CD1c-positive myeloid dendritic cell (primary cell): ENCODE measurements at regions not wholly inside any gene's neighbourhood (a gene's known extent, or its start where the extent isn't known, plus 50 kb on each side); places are given as distances from the start of the nearest gene placed in this dataset.

Experiments used
- DNase-seq: peaks from one replicate; pipeline ENCODE4 v3.0.0-alpha.2; 2016; ENCODE audit errors: extremely low spot score

DNA sequence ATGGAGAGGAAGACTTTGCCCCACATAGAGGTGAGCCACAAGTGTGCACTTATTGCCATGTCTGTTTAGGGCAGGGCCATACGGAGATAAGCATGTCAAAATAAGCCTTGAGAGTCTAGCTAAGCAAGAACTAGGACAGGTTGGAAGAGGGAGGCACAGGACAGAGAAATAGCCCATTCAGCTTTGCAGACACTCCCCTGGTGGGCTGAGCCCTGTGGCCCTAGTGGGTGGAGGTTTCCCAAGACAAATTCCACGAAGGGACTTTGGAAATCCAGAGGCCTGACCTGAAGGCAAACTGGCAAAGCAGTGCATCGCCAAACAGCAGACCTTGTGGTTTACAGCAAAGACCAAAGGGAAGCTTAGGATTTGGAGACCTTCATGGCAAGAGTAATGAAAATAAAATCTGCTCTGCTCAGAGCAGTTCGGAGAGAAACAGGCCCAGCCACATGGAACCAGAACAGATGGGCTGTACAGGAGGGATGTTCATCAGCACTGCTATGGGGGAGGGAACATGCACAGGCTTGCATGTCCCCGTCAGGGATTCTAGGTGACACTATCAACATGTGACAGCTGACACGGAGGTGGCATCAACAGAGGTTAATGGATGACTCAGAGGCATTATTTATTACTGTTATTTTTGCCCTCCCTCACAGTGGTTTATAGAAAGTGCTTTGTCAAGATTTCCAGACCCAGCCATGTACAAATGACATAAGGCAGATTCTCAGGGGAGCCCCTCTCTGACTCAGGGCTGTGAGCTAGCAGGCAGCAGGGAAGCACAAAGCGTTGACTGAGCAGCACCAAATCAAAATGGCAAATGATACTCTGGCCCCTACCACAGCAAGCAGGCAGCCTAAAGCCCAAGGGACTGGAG, 90.1 kb upstream of the IRF2BP2 start:
- DNase-seq: peak; percentile 57

- no peak for DNase-seq
Observed at GRCh38 chr1:234698686-234699085, 88.7 kb upstream of the IRF2BP2 start.

GRCh38 chr1:234697741-234698140, 87.8 kb upstream of the IRF2BP2 start:
- DNase-seq: no peak

- DNase-seq: no peak
Observed at GRCh38 chr1:234697015-234697414, 87.0 kb upstream of the IRF2BP2 start.

- DNase-seq: no peak
Observed at GRCh38 chr1:234696148-234696576, 86.2 kb upstream of the IRF2BP2 start.

GRCh38 chr1:234694661-234695060, 84.7 kb upstream of the IRF2BP2 start:
- no peak for DNase-seq

GRCh38 chr1:234692966-234693580, 83.1 kb upstream of the IRF2BP2 start:
- DNase-seq: no peak

- DNase-seq: no peak
Observed at GRCh38 chr1:234691567-234691966, 81.6 kb upstream of the IRF2BP2 start.

- DNase-seq: peak; percentile 30
Observed at GRCh38 chr1:234690872-234691271, 80.9 kb upstream of the IRF2BP2 start.

DNA sequence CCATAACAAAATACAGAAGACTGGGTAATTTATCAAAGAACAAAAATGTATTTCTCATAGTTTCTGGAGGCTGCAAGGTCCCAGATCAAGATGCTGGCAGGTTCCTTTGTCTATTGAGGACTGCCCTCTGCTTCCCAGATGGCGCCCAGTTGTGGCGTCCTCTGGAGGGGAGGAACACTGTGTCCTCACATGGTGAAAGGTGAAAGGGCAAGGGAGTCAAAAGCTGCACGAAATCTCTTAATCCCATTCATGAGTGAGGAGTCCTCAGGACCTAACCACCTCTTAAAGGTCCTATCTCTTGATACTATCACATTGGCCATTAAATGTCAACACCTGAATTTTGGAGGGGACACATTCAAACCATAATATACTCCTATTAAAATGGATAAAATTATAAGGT, 79.3 kb upstream of the IRF2BP2 start:
- no peak for DNase-seq

GRCh38 chr1:234687011-234687410, 77.0 kb upstream of the IRF2BP2 start:
- no peak for DNase-seq

DNA sequence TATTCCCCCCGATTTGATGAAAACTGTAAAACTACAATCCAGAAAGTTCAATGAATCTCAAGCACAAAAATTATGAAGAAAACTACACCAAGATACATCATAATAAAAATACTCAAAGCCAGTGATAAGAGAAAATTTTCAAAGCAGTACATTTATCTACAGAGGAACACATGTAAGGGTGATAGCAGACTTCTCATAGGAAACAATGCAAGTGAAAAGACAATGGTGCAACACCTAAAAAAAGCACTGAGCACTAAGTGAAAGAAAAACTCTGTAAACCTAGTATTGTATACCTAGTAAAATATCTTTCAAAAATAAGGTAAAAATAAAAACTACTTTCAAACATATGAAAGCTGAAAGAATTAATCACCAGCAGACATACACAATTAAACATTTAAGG, 76.1 kb upstream of the IRF2BP2 start:
- DNase-seq: no peak

GRCh38 chr1:234684856-234685255, 74.9 kb upstream of the IRF2BP2 start:
- DNase-seq: no peak

- DNase-seq: peak; percentile 65
Observed at GRCh38 chr1:234683861-234684632, 74.1 kb upstream of the IRF2BP2 start.

DNA sequence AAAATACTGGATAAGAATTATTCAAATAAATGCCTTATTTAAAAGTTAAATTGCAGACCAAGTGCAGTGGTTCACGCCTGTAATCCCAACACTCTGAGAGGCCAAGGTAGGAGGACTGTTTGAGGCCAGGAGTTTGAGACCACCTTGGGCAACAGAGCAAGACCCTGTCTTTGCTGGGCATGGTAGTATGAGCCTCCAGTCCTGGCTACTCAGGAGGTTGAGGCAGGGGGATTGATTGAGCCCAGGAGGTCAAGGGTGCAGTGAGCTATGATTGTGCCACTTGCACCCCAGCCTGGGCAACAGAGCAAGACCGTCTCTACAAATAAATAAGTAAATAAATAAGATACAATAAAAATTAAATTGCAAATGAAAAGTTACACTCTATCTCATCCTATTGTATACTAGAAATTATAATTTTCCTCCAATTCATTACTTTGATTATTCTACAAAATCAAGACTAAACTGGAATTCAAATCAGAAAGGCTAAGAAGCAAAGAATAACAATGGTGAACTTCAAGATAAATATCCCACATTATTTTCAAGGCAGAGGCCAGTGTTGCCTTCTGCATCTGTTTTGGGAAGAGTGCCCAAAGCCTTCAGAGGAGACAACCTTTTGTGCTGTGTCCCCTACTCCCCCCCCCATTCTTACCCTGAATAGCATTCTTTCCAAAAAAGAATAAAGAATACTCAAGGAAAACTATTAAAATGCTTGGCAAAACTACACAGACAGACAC, 73.3 kb upstream of the IRF2BP2 start:
- DNase-seq: no peak

DNA sequence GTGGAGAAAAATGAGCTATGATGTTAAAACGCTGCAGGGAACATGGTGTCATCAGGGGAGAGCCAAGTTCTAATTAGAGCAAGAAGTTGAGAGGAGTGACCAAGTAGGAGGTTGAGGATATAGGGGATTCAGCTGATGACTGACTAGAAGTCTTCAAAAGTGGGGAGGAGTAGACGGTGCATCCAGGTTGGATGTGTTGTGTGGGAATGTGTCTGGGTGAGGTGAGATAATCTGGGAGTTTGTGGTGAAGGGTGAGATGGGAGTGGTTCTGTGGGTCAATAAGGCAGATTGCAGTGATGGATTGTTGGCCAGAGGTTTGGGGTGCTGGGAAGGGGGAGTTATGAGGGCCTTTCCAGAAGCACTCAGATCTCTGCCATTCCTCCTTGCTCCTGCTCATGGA, 72.0 kb upstream of the IRF2BP2 start:
- DNase-seq: no peak

DNA sequence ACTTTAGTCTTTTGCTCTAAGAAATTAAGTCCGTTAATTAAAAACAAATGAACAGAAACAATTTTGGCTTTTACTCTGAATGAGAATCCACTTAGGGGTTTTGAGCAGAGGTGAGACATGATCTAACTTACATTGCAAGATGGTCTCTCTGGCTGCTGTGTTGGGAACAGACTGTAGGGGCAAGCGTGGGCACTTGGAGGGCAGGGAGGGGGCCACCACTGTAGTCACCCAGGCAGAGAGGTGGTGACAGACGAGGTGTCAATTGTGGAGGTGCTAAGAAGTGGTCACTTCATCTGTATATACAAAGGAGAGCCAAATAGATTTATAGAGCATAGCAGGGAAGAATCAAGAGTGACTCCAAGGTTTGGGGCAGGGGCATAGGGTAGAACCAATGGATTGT, 71.1 kb upstream of the IRF2BP2 start:
- no peak for DNase-seq

DNA sequence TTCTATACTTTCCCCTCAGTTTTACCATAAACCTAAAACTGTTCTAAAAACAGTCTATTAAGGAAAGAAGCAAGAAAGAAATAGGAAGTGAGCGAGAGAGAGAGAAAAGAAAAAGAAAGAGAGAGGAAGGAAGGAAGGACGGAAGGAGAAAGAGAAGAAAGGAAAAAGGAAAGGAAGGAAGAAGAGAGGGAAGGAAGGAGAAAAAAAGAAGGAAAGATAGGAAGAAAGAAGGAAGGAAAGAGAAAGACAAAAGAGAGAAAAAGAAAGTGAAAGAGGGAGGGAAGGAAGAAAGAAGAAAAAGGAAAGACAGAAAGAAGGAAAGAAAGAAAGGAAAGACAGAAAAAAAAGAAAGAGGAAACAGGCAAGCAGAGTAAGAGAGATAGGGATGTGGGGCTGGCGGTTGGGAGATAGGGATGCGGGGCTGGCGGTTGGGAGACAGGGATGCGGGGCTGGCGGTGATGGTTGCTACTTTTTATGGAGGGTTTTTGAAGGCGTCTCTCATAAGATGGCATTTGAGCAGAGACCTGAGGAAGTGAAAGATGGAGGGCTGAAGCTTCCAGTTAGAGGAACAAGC, 70.4 kb upstream of the IRF2BP2 start:
- no peak for DNase-seq

DNA sequence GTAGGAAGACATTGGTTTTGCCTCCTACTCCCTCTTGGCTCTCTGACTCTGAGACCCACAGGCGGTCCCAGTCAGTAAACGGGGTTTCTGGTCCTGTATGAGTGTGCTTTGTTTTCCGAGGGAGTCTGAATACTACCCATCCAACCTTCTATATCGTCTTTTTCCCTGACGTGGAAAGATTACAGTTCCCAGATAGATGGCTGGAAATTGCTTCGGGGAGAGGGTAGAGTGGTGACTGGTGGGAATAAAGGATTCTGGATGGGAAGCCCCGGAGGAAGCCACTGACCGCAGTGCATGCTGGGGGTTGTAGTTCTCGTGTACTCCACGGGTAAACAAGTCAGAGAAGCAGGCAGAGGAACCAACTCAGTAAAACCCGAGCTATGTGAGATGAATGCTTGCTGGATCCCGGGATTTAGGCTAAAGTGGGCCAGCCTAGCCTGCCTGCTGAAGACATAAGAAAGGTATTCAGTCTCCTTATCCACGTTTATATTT, 66.2 kb upstream of the IRF2BP2 start:
- DNase-seq: peak; percentile 55

GRCh38 chr1:234675572-234675971, 65.6 kb upstream of the IRF2BP2 start:
- no peak for DNase-seq

- no peak for DNase-seq
Observed at GRCh38 chr1:234675006-234675405, 65.0 kb upstream of the IRF2BP2 start.
